ENCODE measurements at regions not wholly inside any gene's neighbourhood (a gene's known extent, or its start where the extent isn't known, plus 50 kb on each side); places are given as distances from the start of the nearest gene placed in this dataset.

- TF ChIP-seq EZH2 (IDR thresholded peaks at IDR 0.05; ENCODE audit: low read depth), result no peak
- TF ChIP-seq CTCF (conservative IDR thresholded peaks at IDR 0.05), result no peak
These were observed 374.9 kb upstream of the PTBP2 start for GRCh38 chr1:96346719-96347118.

Data from PC-9 (cell line).